ENCODE measurements at regions not wholly inside any gene's neighbourhood (a gene's known extent, or its start where the extent isn't known, plus 50 kb on each side); places are given as distances from the start of the nearest gene placed in this dataset.

GRCh38 chr6:2396042-2396657 is 150.7 kb upstream of the GMDS start:
- DNase-seq = no peak
- 87 to 91% (median 88%) methylated on average over 6 of the region's 6 CpGs for WGBS, 4 donors
- intact Hi-C loops (cut with DNase I) = no loop called here
- Histone ChIP-seq H3K27me3 (no peaks in the 10 kb centered on the region), H3K9me3 (peaks cover 0 to 23% (median 0%) of the 10 kb centered on the region in 12 donors), H3K36me3 (peaks cover 0 to 26% (median 4%) of the 10 kb centered on the region in 9 donors), H3K4me3 (no peak overlapping the region), H3K4me1 (peaks cover 0 to 11% (median 0%) of the 10 kb centered on the region in 12 donors), H3K27ac (no peak overlapping the region)
- ATAC-seq = no peak
- no peak for TF ChIP-seq POLR2A (IDR thresholded peaks at IDR 0.05)
- TF ChIP-seq CTCF (IDR thresholded peaks at IDR 0.05) = no peak

- intact Hi-C loops (cut with DNase I) = no loop called here
- H3K9me3 ChIP-seq = peaks cover 0 to 8% (median 0%) of the 10 kb centered on the region in 12 donors
- WGBS, 4 donors = 84 to 94% (median 91%) methylated on average over 11 of the region's 11 CpGs
Measured at GRCh38 chr6:2388554-2389324, 143.3 kb upstream of the GMDS start.

GRCh38 chr6:2387445-2387844 is 142.0 kb upstream of the GMDS start:
- H3K27me3 ChIP-seq = no peaks in the 10 kb centered on the region
- TF ChIP-seq POLR2A (IDR thresholded peaks at IDR 0.05) (no peak), CTCF (IDR thresholded peaks at IDR 0.05) (no peak)
- H3K4me3 ChIP-seq = no peak overlapping the region
- no peak for DNase-seq
- intact Hi-C loops (cut with DNase I) = no loop called here
- 96 to 99% (median 98%) methylated on average over 3 of the region's 3 CpGs for WGBS, 4 donors
- ATAC-seq = no peak
- no peaks in the 10 kb centered on the region for H3K4me1 ChIP-seq
- H3K9me3 ChIP-seq = peaks cover 0 to 8% (median 0%) of the 10 kb centered on the region in 12 donors
- no peak overlapping the region for H3K27ac ChIP-seq
- no peaks in the 10 kb centered on the region for H3K36me3 ChIP-seq

More at GRCh38 chr6:2388554-2389324, 143.3 kb upstream of the GMDS start:
- Histone ChIP-seq H3K4me1 (no peaks in the 10 kb centered on the region), H3K36me3 (no peaks in the 10 kb centered on the region), H3K27me3 (no peaks in the 10 kb centered on the region), H3K27ac (no peak overlapping the region), H3K4me3 (no peak overlapping the region)
- DNase-seq = no peak
- ATAC-seq = no peak
- TF ChIP-seq POLR2A (IDR thresholded peaks at IDR 0.05) (no peak), CTCF (IDR thresholded peaks at IDR 0.05) (no peak)

- no peak overlapping the region for H3K4me3 ChIP-seq
- TF ChIP-seq CTCF (IDR thresholded peaks at IDR 0.05) (no peak), POLR2A (IDR thresholded peaks at IDR 0.05) (no peak)
- peaks cover 0 to 8% (median 0%) of the 10 kb centered on the region in 12 donors for H3K9me3 ChIP-seq
- H3K4me1 ChIP-seq = no peaks in the 10 kb centered on the region
- H3K27ac ChIP-seq = no peak overlapping the region
- no peaks in the 10 kb centered on the region for H3K27me3 ChIP-seq
- WGBS, 4 donors = 90 to 93% (median 91%) methylated on average over 9 of the region's 9 CpGs
- DNase-seq (no peak), ATAC-seq (no peak)
- H3K36me3 ChIP-seq = no peaks in the 10 kb centered on the region
- intact Hi-C loops (cut with DNase I) = no loop called here
Measured at GRCh38 chr6:2385471-2385983, 140.1 kb upstream of the GMDS start.
